Adrenal gland (tissue), 5 donors: ENCODE measurements at regions not wholly inside any gene's neighbourhood (a gene's known extent, or its start where the extent isn't known, plus 50 kb on each side); places are given as distances from the start of the nearest gene placed in this dataset.

Experiments
- CTCF ChIP-seq, 6 experiments: fragments of 450-650 bp in 4 of 6; fragments of 200-600 bp in 2 of 6; sonication (generic) in 1 of 6; IDR thresholded peaks; 1 replicate in 5 of 6; 2 replicates in 1 of 6; pipeline versions ENCODE4 v1.5.1 to v1.8.0; 2016 to 2021; ENCODE audit warnings: antibody characterized with exemption in 6 of 6, mild to moderate bottlenecking in 2 of 6, moderate library complexity in 1 of 6
- POLR2A ChIP-seq, 2 donors: fragments of 450-650 bp; IDR thresholded peaks; one replicate each; pipeline ENCODE4 v1.6.1; 2017; ENCODE audit warnings: antibody characterized with exemption in 2 of 2, mild to moderate bottlenecking in 2 of 2, moderate library complexity in 1 of 2
- donor health status: DM: no; HTN: no; CAD: no.

- TF ChIP-seq CTCF (IDR thresholded peaks at IDR 0.05) (no peak), POLR2A (IDR thresholded peaks at IDR 0.05) (no peak)
Measured at GRCh38 chr4:180698550-180699195, 1544.5 kb upstream of the TENM3 start.
